ENCODE measurements at regions not wholly inside any gene's neighbourhood (a gene's known extent, or its start where the extent isn't known, plus 50 kb on each side); places are given as distances from the start of the nearest gene placed in this dataset.
"Not testable (repeated sequence)": the region's sequence is repeated elsewhere in the genome, so short reads cannot be mapped to it uniquely, and the experiment has no call there.

GRCh38 chr12:83889745-83890144 is 1022.9 kb downstream of the SLC6A15 start:
- no peak for DNase-seq

DNA sequence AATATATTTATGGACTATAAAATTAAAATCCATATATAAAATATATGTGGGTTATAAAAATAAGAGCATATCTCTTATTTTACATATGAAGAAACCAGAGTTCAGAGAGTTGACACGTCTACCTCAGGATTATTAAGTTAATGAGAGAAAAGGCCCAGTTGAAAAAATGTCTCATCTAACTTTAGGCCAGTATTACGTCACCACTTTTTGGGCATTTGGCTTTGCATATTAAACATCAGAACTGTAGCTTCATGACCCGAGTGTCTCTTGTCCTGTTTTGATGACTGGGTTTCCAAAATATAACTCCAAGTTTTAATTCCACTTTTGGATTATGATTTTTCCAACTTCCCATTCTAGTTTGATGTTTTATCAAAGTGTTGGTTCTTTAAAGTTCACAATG is 1026.1 kb downstream of the SLC6A15 start:
- DNase-seq = no peak

GRCh38 chr12:83870921-83871599 is 1041.5 kb downstream of the SLC6A15 start:
- DNase-seq = not testable (repeated sequence)

DNA sequence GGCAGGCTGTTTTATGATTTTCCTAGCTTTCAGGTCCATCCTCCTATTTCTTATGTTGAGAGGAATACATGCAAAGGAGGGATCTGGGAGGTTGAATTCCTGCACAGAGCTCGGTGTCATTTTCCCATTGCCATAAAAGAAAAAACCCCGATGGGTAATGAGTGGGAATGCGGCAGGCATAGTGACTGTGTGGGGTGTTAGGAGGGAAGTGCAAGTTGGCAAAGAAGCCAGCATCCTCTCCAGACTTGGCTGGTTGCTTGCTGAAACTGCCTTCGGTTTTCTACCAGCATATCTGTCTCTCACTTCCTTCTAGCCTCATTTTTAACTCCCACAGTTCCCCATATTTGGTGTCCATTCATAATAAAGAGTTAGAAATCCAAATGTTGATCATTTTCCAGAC is 1046.1 kb downstream of the SLC6A15 start:
- no peak for DNase-seq

DNA sequence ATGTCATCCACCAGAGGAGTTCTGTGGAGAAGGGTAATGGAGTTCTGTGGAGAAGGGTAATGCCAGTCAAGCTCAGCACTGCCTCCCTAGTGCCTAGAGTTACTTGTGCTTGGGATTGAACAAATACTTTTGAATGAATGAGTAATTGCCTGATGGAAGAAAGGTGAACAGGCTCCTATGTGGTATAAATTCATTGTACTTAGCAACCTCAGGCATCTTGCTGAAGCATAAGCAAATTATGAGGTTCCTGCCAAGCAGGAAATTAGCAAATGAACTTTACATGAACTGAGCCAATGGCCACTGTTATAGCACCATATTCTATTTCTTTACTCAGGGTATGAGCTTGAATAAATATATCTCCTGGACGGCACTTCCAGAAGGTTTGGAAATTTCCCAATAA is 1047.2 kb downstream of the SLC6A15 start:
- DNase-seq = no peak

DNA sequence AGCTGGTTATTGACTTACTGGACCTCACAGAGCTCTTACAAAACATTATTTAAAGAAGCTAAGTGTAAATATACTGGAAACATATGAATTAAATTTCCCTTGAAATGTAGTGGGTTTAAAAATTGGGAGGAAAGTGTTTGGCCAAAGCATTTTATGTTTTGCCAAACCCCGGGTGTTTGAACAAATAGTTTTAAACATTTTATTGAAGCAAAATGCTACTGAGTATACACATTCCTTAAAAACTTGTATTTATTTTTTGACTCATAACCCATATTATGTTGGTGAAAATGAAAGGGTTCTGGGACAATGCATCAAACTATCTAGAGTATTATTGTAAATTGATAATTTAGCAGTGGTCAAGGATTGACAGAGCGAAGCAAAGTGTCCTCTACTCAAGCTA is 1048.5 kb downstream of the SLC6A15 start:
- no peak for DNase-seq

GRCh38 chr12:83859021-83859420 is 1053.6 kb downstream of the SLC6A15 start:
- no peak for DNase-seq

DNA sequence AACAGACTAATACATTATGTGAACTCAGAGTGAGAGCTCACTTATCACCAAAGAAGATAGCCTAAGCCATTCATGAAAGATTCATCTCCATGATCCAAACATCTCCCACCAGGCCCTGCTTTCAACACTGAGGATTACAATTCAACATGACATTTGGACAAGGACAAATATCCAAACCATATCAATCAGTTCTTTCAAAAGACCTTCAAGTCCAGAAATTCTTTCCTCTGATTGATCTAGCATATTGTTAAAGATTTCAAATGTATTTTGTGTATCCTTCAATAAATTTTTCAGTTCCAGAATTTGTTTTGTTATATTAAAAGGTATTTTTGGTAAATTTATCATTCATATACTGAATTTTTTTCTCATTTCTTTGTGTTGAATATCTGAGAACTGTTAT is 1055.8 kb downstream of the SLC6A15 start:
- no peak for DNase-seq

DNA sequence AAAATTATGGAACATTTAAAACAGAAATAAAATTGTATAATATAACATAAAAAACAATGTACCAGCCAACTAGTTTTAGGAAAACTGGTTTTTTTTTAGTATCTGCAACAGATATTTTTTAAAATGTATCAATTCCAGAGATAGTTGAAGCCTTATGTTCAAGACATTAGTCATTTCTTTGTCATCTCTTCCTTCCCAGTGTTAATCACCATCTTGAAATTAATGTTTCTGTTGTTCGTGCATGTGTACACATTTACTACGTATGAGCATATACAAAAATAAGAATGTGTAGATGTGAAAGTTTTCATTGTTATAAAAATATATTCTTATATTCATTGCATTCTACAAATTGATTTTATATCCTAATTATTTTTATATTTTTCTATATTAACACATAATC is 1062.1 kb downstream of the SLC6A15 start:
- no peak for DNase-seq

DNA sequence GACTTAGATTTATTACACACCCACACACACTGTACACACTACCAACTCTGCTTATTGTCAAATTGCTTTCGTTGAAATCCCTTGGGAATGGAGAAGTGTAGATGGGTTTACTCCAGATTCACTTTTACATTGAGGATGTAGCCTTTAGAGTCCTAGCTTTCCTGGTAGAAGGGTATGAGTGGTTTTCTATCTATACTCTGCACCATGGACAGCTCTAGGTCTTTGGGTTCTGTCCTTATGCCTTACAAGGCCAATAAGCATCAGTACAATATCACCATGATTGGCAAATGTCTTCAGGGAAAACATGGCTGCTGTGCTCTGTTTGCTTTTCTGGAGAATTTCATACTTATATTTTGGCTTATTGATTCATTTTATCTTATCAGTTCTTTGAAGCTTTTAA is 1063.9 kb downstream of the SLC6A15 start:
- no peak for DNase-seq

DNA sequence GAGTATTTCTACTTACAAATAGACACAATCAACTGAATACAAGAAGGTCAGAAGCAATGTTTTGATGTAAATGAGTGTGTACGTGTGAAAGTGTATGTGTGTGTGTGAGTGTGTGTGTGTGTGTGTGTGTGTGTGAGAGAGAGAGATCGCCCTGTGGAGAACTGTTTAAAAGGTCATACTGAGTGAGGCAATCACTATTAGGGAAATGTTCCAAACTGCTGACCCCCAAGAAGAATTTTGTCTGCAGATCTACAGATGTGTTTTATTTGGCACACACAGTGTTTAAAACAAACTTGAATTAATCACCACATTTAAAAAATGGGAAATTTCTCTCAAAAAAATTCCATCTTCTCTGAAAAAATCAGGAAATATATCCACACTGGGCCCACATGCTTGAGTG is 1069.1 kb downstream of the SLC6A15 start:
- DNase-seq = no peak

DNA sequence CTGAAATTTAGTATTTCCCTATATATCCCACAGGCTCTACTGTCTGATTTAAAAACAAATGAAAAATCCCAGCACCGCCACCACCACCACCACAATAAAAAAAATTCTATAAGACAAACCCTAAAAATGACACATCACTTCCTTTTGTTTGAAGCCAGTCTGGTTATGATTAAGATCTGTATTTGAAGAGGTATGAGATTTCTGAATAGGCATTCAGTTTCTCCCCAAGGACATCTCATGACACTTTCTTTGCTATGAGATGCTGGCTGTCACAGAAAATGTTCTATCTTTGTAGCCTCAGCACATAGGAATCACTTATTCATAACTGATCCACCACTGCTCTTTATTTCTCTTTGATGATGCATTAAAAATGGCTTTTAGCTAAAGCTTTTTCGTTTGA is 1071.0 kb downstream of the SLC6A15 start:
- no peak for DNase-seq

- DNase-seq = no peak
Measured at GRCh38 chr12:83827860-83828259, 1084.7 kb downstream of the SLC6A15 start.

- DNase-seq = no peak
Measured at GRCh38 chr12:83827193-83827592, 1085.4 kb downstream of the SLC6A15 start.

DNA sequence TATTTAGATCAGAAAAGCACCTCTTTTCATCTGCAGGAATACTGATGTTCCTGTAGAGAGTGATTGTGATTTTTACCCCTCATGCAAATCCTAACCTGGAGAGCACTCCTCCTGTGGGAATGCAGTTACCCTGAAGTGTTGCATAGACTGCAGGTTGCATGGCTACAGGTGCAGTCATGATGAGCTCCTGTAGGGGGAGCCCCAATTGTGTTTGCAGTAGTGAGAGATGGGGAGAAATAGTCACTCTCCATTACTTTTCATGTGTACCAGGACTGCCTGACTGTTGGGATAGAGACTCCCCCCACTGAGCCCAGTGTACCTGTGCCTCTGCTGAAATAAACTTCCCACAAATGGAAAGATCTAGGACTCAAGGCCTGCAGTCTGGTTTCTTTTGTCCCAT is 1086.5 kb downstream of the SLC6A15 start:
- DNase-seq = peak; percentile 23

DNA sequence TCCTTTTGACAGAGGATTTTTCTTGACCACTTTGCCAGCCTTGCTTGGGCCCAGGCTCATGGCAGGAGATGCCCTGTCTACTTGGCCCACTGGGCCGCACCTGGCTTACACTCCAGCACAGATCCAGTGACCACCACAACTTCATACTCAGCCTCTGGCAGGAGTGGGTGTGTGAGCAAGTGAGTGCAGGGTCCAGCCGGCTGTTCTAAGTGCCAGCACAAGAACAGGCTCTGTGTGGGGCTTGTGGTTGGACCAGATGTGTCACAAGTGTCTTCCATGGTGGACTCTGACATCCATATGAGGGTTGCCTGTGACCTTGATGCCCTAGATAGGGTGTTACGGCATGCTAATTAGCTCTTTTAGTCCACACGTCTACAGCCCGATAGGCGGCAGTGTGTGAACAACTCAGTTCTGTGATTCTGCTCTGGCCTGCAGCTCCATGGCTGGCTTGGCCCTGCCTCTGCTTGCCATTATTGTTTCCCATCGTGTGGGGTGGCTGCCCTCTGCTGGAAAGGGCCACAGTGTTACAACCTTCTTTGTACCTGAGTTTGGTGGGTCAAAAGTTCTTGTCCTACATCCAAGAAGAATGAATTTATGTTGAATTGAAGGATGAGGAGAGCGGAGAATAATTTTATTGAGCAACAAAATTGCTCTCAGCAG is 1089.1 kb downstream of the SLC6A15 start:
- DNase-seq = peak; percentile 22

- DNase-seq = no peak
Measured at GRCh38 chr12:83821967-83822366, 1090.6 kb downstream of the SLC6A15 start.

- no peak for DNase-seq
Measured at GRCh38 chr12:83818881-83819280, 1093.7 kb downstream of the SLC6A15 start.

DNA sequence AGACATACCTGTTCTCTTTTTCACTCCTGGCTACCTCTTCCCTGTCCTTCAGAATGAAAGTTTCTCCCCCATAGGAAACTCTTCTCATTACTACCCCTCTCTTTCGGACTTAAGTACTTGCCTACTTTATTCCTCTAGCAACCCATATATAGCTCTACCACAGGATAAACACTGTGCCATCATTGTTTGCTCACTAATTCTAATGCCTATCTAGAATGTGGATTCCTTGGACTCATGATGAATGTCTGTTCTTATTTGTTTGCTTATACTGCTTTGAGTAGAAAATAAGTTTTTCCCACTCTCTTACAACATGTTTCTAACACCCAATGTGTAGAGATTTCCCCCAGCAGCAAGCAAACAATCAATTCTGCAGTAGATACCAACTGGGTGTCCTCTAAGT is 1094.9 kb downstream of the SLC6A15 start:
- no peak for DNase-seq

DNA sequence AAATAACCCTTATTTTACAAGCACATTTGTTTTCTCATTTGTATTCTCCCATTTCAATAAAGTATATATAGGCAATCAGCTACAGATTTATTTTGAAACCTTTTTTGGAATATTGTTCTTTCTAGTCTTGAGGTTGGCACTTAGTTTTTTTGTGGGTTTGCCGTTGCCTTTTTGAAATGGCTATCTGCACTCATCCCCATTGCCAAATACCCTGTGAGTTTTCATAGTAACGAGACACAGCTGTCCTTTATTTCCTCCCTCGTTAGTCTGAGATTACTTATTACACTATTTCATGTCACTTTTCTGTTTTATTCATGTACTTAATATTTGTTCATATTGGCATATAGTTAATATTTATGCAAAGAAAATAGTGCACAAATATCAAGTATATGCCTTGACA is 1104.0 kb downstream of the SLC6A15 start:
- no peak for DNase-seq

DNA sequence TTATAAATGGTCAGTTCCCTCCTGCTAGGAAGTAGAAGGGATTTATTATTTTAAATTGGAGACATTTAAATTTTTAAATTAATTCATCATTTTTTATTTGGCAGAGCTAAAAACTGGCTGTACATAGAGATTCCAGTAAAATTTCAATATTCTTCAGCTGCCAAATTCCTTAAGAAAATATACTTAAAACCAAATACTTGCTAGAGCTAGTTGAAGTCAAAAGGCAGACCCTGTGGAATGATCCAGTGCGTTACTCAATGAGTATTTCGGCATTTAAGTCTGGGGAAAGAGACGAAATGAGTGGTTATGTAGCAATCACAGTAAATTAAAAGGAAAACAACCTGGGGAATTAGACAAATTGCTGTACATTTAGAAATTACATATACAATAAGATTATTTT is 1104.7 kb downstream of the SLC6A15 start:
- no peak for DNase-seq

DNA sequence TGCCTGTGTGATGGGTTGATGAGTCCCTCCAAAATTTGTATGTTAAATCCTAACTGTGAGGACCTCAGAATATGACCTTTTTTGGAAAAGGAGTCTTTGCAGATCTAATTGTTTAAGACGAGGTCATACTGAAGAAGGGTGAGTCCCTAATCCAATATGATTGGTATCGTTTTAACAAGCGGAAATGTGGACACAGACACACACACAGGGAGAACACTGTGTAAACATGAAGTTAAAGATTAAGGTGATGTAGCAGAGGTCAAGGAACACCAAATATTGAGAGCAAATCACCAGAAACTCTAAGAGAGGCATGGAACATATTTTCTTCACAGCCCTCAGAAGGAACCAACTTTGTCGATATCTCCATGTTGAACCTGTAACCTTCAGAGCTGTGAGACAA is 1106.7 kb downstream of the SLC6A15 start:
- no peak for DNase-seq

GRCh38 chr12:83805156-83805772 is 1107.3 kb downstream of the SLC6A15 start:
- DNase-seq = no peak

DNA sequence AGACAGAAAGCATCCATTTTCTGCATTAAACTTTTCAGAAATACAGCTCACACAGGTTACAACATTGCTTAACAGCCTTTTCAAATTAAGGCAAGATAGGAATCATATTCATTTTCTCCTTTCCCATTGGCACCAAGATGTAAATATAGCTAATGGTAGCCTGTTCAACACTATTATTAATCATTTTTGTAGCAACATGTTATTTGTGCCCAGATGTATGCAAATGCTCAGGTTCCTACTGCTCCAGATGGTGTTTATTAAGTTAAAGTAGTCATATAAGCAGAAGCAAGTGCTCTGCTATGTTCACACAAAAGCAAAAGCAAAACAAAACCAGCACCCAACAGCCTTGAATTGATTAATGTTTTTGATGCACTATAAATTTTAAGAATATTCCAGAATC is 1110.6 kb downstream of the SLC6A15 start:
- DNase-seq = no peak

GRCh38 chr12:83800022-83800421 is 1112.6 kb downstream of the SLC6A15 start:
- no peak for DNase-seq
